GM23338 (cell line): ENCODE measurements at regions not wholly inside any gene's neighbourhood (a gene's known extent, or its start where the extent isn't known, plus 50 kb on each side); places are given as distances from the start of the nearest gene placed in this dataset.

Experiments used
- ATAC-seq: fragments of 200-7000 bp; cut with Tn5 transposase; 3 replicates; pipeline ENCODE4 v1.9.1; 2020
- DNase-seq: peaks from one replicate; pipeline ENCODE4 v3.0.0-alpha.2; 2015; ENCODE audit warnings: low spot score
- H2AFZ ChIP-seq: fragments of 200-600 bp; sonication (generic); 2 replicates; pipeline ENCODE4 v1.8.0; 2016; ENCODE audit warnings: antibody characterized with exemption, mild to moderate bottlenecking, moderate library complexity
- H3F3A ChIP-seq: fragments of 200-600 bp; sonication (generic); replicated peaks from 2 replicates; pipeline ENCODE4 v1.8.0; 2017; ENCODE audit warnings: antibody characterized with exemption, mixed run types, low read depth
- H3K27ac ChIP-seq: fragments of 200-600 bp; sonication (generic); 2 replicates; pipeline ENCODE4 v1.6.1; 2016; ENCODE audit warnings: low read depth
- H3K27me3 ChIP-seq: fragments of 200-600 bp; sonication (generic); 2 replicates; pipeline ENCODE4 v1.8.0; 2016; ENCODE audit warnings: mild to moderate bottlenecking, mixed run types, moderate library complexity; ENCODE audit not compliant: insufficient read depth
- H3K36me3 ChIP-seq: fragments of 200-600 bp; sonication (generic); 2 replicates; pipeline ENCODE4 v1.8.0; 2016; ENCODE audit warnings: mild to moderate bottlenecking; ENCODE audit not compliant: insufficient read depth
- H3K4me1 ChIP-seq: fragments of 200-600 bp; sonication (generic); 2 replicates; pipeline ENCODE4 v1.8.0; 2016; ENCODE audit warnings: mild to moderate bottlenecking, moderate library complexity; ENCODE audit not compliant: insufficient read depth
- H3K4me2 ChIP-seq: fragments of 200-600 bp; sonication (generic); 2 replicates; pipeline ENCODE4 v1.7.1; 2017; ENCODE audit warnings: mixed run types
- H3K4me3 ChIP-seq: fragments of 200-600 bp; sonication (generic); 2 replicates; pipeline ENCODE4 v1.6.1; 2016; ENCODE audit warnings: mixed run types
- H3K79me2 ChIP-seq: fragments of 200-600 bp; sonication (generic); replicated peaks from 2 replicates; pipeline ENCODE4 v1.8.0; 2017; ENCODE audit warnings: mild to moderate bottlenecking; ENCODE audit not compliant: insufficient read depth
- H3K9me2 ChIP-seq: fragments of 200-600 bp; sonication (generic); 2 replicates; pipeline ENCODE4 v1.8.0; 2017; ENCODE audit not compliant: insufficient read depth
- H4K20me1 ChIP-seq: fragments of 200-600 bp; sonication (generic); replicated peaks from 2 replicates; pipeline ENCODE4 v1.8.0; 2017; ENCODE audit warnings: mild to moderate bottlenecking; ENCODE audit not compliant: insufficient read depth
- H3K27ac Mint-ChIP-seq: 2 replicates; pipeline ENCODE4 v1.8.0; 2020; ENCODE audit warnings: inconsistent platforms, mild to moderate bottlenecking, moderate library complexity, mixed read lengths
- H3K27me3 Mint-ChIP-seq: 3 replicates; pipeline ENCODE4 v1.8.0; 2022; ENCODE audit warnings: low read depth, mild to moderate bottlenecking, moderate library complexity, mixed read lengths, inconsistent platforms; ENCODE audit not compliant: insufficient read depth, poor library complexity
- H3K36me3 Mint-ChIP-seq: 3 replicates; pipeline ENCODE4 v1.8.0; 2021; ENCODE audit warnings: low read depth, mild to moderate bottlenecking, inconsistent platforms, moderate library complexity, mixed read lengths
- H3K4me1 Mint-ChIP-seq: 3 replicates; pipeline ENCODE4 v1.8.0; 2020; ENCODE audit warnings: mild to moderate bottlenecking, inconsistent platforms, mixed read lengths
- H3K4me3 Mint-ChIP-seq: 3 replicates; pipeline ENCODE4 v1.8.0; 2021; ENCODE audit warnings: moderate library complexity, mild to moderate bottlenecking, inconsistent platforms, mixed read lengths
- H3K9me3 Mint-ChIP-seq: 3 replicates; pipeline ENCODE4 v1.8.0; 2020; ENCODE audit warnings: moderate library complexity, mild to moderate bottlenecking, inconsistent platforms, mixed read lengths
- ETS1 ChIP-seq: IDR thresholded peaks from 2 replicates; pipeline ENCODE4 v1.6.1; 2016; ENCODE audit warnings: antibody characterized with exemption
- EZH2 ChIP-seq: fragments of 200-600 bp; sonication (generic); IDR thresholded peaks from one replicate; pipeline ENCODE4 v1.8.0; 2017; ENCODE audit warnings: antibody characterized with exemption, mild to moderate bottlenecking, low read depth; ENCODE audit not compliant: unreplicated experiment
- EZH2phosphoT487 ChIP-seq: fragments of 200-600 bp; sonication (generic); IDR thresholded peaks from one replicate; pipeline ENCODE4 v1.8.1; 2018; ENCODE audit warnings: antibody characterized with exemption; ENCODE audit not compliant: unreplicated experiment
- JUNB ChIP-seq: IDR thresholded peaks from one replicate; pipeline ENCODE4 v1.6.1; 2016; ENCODE audit warnings: antibody characterized with exemption; ENCODE audit not compliant: unreplicated experiment
- NANOG ChIP-seq: IDR thresholded peaks from 2 replicates; pipeline ENCODE4 v1.6.1; 2016; ENCODE audit warnings: antibody characterized with exemption, borderline replicate concordance
- REST ChIP-seq: IDR thresholded peaks from one replicate; pipeline ENCODE4 v1.6.1; 2018; ENCODE audit warnings: antibody characterized with exemption; ENCODE audit not compliant: unreplicated experiment
- STAT1 ChIP-seq: IDR thresholded peaks from one replicate; pipeline ENCODE4 v1.6.1; 2016; ENCODE audit warnings: antibody characterized with exemption; ENCODE audit not compliant: unreplicated experiment
- ZNF462 ChIP-seq: fragments of 250-450 bp; sonication (Bioruptor Pico); IDR thresholded peaks from 2 replicates; pipeline ENCODE4 v1.5.0; 2020; ENCODE audit warnings: mild to moderate bottlenecking, moderate library complexity

GRCh38 chr11:90606721-90607120 lies 383.9 kb upstream of the CHORDC1 start:
- Histone ChIP-seq H3K27me3 (no peaks in the 10 kb centered on the region), H3K4me3 (no peak overlapping the region), H3K4me1 (no peaks in the 10 kb centered on the region; the same call in 1 of the 2 replicates), H3K27ac (no peak overlapping the region), H3K9me2 (no peaks in the 10 kb centered on the region), H2AFZ (no peak overlapping the region), H3F3A (no peaks in the 10 kb centered on the region), H4K20me1 (no peaks in the 10 kb centered on the region), H3K79me2 (no peaks in the 10 kb centered on the region), H3K4me2 (no peak overlapping the region), H3K36me3 (no peaks in the 10 kb centered on the region)
- DNase-seq, result no peak
- no peak for TF ChIP-seq NANOG
- TF ChIP-seq ETS1, result no peak
- peaks cover 10% of the 10 kb centered on the region; the same call in 2 of the 3 replicates for H3K36me3 Mint-ChIP-seq
- no peak overlapping the region for H3K4me3 Mint-ChIP-seq
- peaks cover 3% of the 10 kb centered on the region for H3K27me3 Mint-ChIP-seq
- peaks cover 11% of the 10 kb centered on the region for H3K9me3 Mint-ChIP-seq
- no peak for ATAC-seq
- H3K4me1 Mint-ChIP-seq, result peaks cover 4% of the 10 kb centered on the region; the same call in 2 of the 3 replicates
- H3K27ac Mint-ChIP-seq, result no peak overlapping the region

- Histone ChIP-seq H3K4me3 (no peak overlapping the region), H3K79me2 (no peaks in the 10 kb centered on the region), H3K9me2 (no peaks in the 10 kb centered on the region), H3K4me1 (no peaks in the 10 kb centered on the region), H4K20me1 (no peaks in the 10 kb centered on the region), H3K27me3 (no peaks in the 10 kb centered on the region), H3K36me3 (no peaks in the 10 kb centered on the region), H3K27ac (no peak overlapping the region), H3K4me2 (no peak overlapping the region), H2AFZ (no peak overlapping the region), H3F3A (no peaks in the 10 kb centered on the region)
- Mint-ChIP-seq H3K4me1 (no peaks in the 10 kb centered on the region), H3K27me3 (peaks cover 3% of the 10 kb centered on the region), H3K36me3 (peaks cover 10% of the 10 kb centered on the region; the same call in 2 of the 3 replicates), H3K4me3 (no peak overlapping the region), H3K27ac (no peak overlapping the region), H3K9me3 (peaks cover 11% of the 10 kb centered on the region; the same call in 2 of the 3 replicates)
- no peak for DNase-seq
- ATAC-seq, result no peak
- TF ChIP-seq EZH2phosphoT487 (no peak), JUNB (no peak), NANOG (no peak), STAT1 (no peak), REST (no peak), EZH2 (no peak), ETS1 (no peak), ZNF462 (no peak)
Measured at GRCh38 chr11:90601261-90601660, 378.4 kb upstream of the CHORDC1 start.
